Stimulated activated CD4-positive, alpha-beta T cell treated with anti-CD3 and anti-CD28 coated beads, Interleukin-2, amount 100 ng/mL, for 4 hours (primary cell): ENCODE measurements at regions not wholly inside any gene's neighbourhood (a gene's known extent, or its start where the extent isn't known, plus 50 kb on each side); places are given as distances from the start of the nearest gene placed in this dataset.

ENCODE experiments used
- DNase-seq: peaks from one replicate; pipeline ENCODE4 v3.0.0-alpha.2; 2020; ENCODE audit warnings: low read depth

GRCh38 chr6:144835322-144835973 lies 550.3 kb downstream of the UTRN start:
- DNase-seq = no peak

GRCh38 chr6:144840619-144841018 lies 555.5 kb downstream of the UTRN start:
- no peak for DNase-seq

- no peak for DNase-seq
These were observed 558.6 kb downstream of the UTRN start for GRCh38 chr6:144843701-144844100.

- DNase-seq = no peak
These were observed 559.5 kb downstream of the UTRN start for GRCh38 chr6:144844596-144844995.

GRCh38 chr6:144845186-144845585 lies 560.1 kb downstream of the UTRN start:
- no peak for DNase-seq

- DNase-seq = no peak
These were observed 562.8 kb downstream of the UTRN start for GRCh38 chr6:144847916-144848315.

- no peak for DNase-seq
These were observed 564.8 kb downstream of the UTRN start for GRCh38 chr6:144849920-144850319.

- DNase-seq = no peak
These were observed 568.5 kb downstream of the UTRN start for GRCh38 chr6:144853603-144854002.

GRCh38 chr6:144854654-144855053 lies 569.5 kb downstream of the UTRN start:
- DNase-seq = no peak

- no peak for DNase-seq
These were observed 570.2 kb downstream of the UTRN start for GRCh38 chr6:144855375-144855774.

- DNase-seq = no peak
These were observed 570.8 kb downstream of the UTRN start for GRCh38 chr6:144855812-144856531.

- no peak for DNase-seq
These were observed 571.5 kb downstream of the UTRN start for GRCh38 chr6:144856622-144857021.

- DNase-seq = no peak
These were observed 572.0 kb downstream of the UTRN start for GRCh38 chr6:144857086-144857485.

GRCh38 chr6:144862769-144863168 lies 577.6 kb downstream of the UTRN start:
- no peak for DNase-seq

GRCh38 chr6:144867761-144868160 lies 582.6 kb downstream of the UTRN start:
- no peak for DNase-seq

- no peak for DNase-seq
These were observed 585.6 kb downstream of the UTRN start for GRCh38 chr6:144870782-144871181.

GRCh38 chr6:144873623-144874378 lies 588.7 kb downstream of the UTRN start:
- DNase-seq = no peak

- no peak for DNase-seq
These were observed 591.6 kb downstream of the UTRN start for GRCh38 chr6:144876689-144877088.

GRCh38 chr6:144877118-144877517 lies 592.0 kb downstream of the UTRN start:
- no peak for DNase-seq

GRCh38 chr6:144878577-144878976 lies 593.4 kb downstream of the UTRN start:
- no peak for DNase-seq

- DNase-seq = no peak
These were observed 594.3 kb downstream of the UTRN start for GRCh38 chr6:144879436-144879835.

- DNase-seq = no peak
These were observed 597.3 kb downstream of the UTRN start for GRCh38 chr6:144882425-144882824.

GRCh38 chr6:144883915-144884314 lies 598.8 kb downstream of the UTRN start:
- DNase-seq = no peak
